GM06990 (cell line): ENCODE measurements at regions not wholly inside any gene's neighbourhood (a gene's known extent, or its start where the extent isn't known, plus 50 kb on each side); places are given as distances from the start of the nearest gene placed in this dataset.

Experiments
- DNase-seq: peaks from one replicate; pipeline ENCODE4 v3.0.0-alpha.2; 2011; ENCODE audit not compliant: insufficient read length; ENCODE audit errors: extremely low read depth
- H3K27me3 ChIP-seq: replicated peaks from 2 replicates; pipeline ENCODE4 v1.6.0; 2011; ENCODE audit warnings: low read length; ENCODE audit not compliant: control insufficient read depth, insufficient read depth
- H3K36me3 ChIP-seq: 2 replicates; pipeline ENCODE4 v1.5.1; 2011; ENCODE audit warnings: low read length; ENCODE audit not compliant: control insufficient read depth, insufficient read depth
- H3K4me3 ChIP-seq: replicated peaks from 2 replicates; pipeline ENCODE4 v1.5.1; 2011; ENCODE audit warnings: low read depth, mild to moderate bottlenecking, control low read depth, low read length
- CTCF ChIP-seq: IDR thresholded peaks from 2 replicates; pipeline ENCODE4 v1.5.1; 2011; ENCODE audit warnings: low read length, control low read depth, mild to moderate bottlenecking, inconsistent platforms; ENCODE audit not compliant: insufficient read depth, poor library complexity, severe bottlenecking

- Histone ChIP-seq H3K36me3 (no peaks in the 10 kb centered on the region), H3K4me3 (no peak overlapping the region), H3K27me3 (no peaks in the 10 kb centered on the region)
- no peak for TF ChIP-seq CTCF
- no peak for DNase-seq
Observed at GRCh38 chr5:74462356-74462755, 178.2 kb downstream of the ENC1 start.

DNA sequence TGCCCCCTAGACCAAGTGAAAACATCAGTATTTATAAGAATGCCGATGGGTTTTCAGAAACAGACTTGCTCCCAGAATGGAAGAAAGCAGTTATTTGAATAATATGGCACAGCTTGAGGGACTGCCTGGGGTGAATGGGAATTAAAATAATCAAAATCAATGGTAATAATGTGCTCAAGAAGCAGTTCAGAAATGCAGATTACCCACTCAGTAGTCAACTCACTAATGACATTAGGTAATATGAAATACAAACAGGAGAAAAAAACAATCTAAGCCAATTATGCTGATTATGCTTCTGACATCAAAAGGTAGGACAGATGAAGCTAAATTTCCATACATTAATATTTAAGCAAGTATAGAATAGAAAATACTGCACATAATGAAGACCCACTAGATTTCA lies 179.3 kb downstream of the ENC1 start:
- no peak for TF ChIP-seq CTCF

GRCh38 chr5:74460694-74461093 lies 179.8 kb downstream of the ENC1 start:
- Histone ChIP-seq H3K27me3 (no peaks in the 10 kb centered on the region), H3K36me3 (no peaks in the 10 kb centered on the region), H3K4me3 (no peak overlapping the region)
- DNase-seq = no peak
- no peak for TF ChIP-seq CTCF

More for the DNA sequence above, 179.3 kb downstream of the ENC1 start:
- no peak overlapping the region for H3K4me3 ChIP-seq
- no peaks in the 10 kb centered on the region for H3K36me3 ChIP-seq
- H3K27me3 ChIP-seq = no peaks in the 10 kb centered on the region
- DNase-seq = no peak

- H3K4me3 ChIP-seq = no peak overlapping the region
- H3K36me3 ChIP-seq = no peaks in the 10 kb centered on the region
- TF ChIP-seq CTCF = no peak
- no peak for DNase-seq
- H3K27me3 ChIP-seq = no peaks in the 10 kb centered on the region
Observed at GRCh38 chr5:74459984-74460383, 180.5 kb downstream of the ENC1 start.

- Histone ChIP-seq H3K36me3 (no peaks in the 10 kb centered on the region), H3K4me3 (no peak overlapping the region), H3K27me3 (no peaks in the 10 kb centered on the region)
- TF ChIP-seq CTCF = no peak
- DNase-seq = no peak
Observed at GRCh38 chr5:74457876-74458275, 182.7 kb downstream of the ENC1 start.
